ENCODE measurements at regions not wholly inside any gene's neighbourhood (a gene's known extent, or its start where the extent isn't known, plus 50 kb on each side); places are given as distances from the start of the nearest gene placed in this dataset.
"Not testable (repeated sequence)": the region's sequence is repeated elsewhere in the genome, so short reads cannot be mapped to it uniquely, and the experiment has no call there.

DNA sequence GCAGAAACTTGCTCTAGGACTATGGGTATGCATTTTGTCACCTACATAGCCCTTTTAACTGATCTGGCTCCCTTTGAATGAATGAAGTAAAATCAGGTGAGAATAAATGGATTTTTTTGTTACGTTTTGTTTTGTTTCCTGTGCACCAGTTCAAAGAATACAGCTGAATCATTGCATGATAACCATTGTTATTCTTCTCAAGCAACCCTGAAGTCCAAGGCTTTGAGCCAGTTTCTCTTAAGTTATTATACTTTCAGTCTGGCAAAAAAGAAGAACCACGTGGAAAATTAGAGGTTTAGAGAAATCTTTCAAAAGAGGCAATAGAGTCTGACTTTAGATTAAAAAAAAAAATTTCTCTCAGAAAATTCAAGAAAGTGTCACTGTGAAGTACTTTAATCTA, 398.6 kb upstream of the TECRL start:
- no peak for DNase-seq

DNA sequence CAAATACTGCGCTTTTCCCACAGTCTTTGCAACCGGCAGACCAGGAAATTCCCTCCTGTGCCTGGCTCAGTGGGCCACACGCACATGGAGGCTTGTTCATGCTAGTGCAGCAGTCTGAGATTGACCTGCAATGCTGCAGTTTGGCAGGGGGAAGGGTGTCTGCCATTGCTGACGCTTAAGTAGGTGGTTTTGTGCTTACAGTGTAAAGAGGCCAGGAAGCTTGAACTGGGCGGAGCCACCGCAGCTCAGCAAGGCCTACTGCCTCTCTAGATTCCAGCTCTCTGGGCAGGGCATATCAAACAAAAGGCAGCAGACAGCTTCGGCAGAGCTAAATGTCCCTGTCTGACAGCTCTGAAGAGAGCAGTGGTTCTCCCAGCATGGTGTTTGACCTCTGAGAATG, 390.5 kb upstream of the TECRL start:
- no peak for DNase-seq

DNA sequence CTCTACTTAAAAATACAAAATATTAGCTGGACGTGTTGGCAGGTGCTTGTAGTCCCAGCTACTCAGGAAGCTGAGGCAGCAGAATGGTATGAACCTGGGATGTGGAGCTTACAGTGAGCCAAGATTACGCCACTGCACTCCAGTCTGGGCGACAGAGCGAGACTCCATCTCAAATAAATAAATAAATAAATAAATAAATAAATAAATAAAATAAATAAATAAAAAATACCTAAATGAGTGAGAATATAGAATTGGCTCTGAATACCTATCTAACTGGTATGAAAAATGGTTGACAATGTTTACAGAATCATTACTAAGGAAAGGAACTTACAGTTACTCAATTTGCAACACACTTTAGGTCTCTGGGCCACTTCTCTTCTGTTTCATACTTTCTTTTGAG, 389.6 kb upstream of the TECRL start:
- DNase-seq: not testable (repeated sequence)

DNA sequence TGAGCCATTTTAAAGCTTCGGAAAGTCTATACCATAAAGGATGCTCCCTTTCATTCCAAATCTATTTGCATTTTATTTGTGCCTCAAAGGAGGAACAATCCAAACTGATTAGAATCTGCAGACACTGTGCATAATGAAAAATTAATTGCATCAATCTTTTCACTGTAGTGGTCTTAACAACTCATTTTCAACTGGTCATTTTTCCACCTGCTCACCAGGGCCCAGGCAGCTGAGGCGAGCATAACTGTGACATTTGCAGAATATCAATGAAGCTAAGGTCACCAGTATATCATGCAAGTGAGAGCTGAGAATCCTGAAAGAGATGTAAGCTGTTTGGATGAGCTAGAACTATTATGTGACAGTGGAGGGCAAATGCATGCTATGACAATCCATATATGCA, 387.3 kb upstream of the TECRL start:
- no peak for DNase-seq

DNA sequence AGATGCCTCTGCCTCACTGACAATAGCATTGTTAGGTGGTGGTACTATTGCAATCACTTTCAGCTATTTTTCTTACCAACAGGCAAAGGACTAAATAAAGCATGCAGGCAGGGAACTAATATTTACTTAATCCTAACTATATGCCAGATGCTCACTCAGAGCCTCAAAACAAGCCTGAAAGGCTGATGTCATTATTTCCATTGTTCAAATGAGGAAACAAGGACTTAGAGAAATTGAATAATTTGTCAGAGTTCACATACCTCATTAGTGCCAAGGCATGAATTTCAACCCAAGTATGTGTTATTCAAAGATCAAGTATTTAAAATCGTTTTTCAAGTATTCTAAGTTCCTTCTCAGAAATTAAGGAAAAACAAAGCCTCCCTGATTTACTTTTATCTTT, 374.9 kb upstream of the TECRL start:
- DNase-seq: no peak

DNA sequence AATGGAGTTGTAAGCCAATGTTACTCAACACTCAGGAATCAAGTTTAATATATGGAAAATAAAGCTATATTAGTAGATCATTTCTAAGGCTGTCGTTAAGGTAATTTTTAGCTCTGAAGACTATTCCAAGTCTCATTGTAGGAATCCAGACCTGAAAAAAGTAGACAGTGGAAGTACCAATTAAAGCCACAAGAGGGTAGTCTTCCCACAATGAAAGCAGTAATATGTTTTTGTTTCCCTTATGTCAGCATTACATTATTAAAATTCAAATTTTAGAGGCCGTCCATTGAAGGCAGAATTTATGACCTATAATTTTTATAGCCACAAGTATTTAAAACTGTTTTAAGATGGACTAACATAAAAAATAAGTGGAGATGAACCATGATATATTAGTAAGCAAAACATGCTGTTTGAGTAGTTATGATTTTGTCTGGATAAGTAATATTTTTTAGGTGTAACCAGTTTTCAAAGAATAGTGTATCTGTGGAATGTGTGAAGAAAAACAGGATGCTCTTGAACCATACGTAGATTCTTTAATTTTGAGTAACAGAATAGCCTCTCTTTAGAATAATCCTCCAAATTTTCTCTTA, 372.6 kb upstream of the TECRL start:
- DNase-seq: no peak

DNA sequence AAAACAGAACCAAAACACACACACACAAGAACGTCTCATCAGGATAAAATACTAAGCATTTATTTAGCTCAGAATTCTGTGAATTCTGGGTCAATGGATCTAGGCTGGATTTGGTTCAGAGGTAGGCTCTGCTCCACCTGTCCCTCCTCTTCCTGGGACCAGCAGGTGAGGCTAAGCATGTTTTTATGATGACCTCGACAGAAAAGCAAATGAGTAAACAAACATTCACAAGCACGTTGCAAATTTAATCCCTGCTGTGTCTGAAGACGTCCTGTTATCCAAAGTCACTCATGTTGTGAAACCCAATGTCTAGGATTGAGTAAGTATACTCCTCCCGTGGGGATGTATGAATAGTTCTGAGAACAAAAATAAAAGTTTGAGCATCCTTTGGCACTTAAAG, 371.4 kb upstream of the TECRL start:
- no peak for DNase-seq

DNA sequence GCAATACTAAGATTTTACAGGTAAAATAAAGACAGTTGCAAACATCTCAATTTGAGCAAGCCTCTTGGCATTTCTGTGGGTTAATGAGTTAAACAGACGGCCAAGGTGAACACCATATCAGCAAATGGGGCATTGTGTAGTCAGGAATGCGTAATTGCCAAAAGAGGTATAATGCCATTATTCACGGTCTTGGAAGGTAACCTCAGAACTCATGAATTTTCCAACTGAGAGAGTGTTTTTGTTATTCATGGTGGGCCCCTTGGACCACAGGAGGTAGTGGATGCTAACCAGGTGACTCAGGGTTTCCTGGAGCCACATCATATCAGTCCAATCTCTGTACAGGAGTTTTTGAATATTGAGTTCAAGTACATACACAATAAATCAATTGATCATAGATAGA, 368.0 kb upstream of the TECRL start:
- no peak for DNase-seq

DNA sequence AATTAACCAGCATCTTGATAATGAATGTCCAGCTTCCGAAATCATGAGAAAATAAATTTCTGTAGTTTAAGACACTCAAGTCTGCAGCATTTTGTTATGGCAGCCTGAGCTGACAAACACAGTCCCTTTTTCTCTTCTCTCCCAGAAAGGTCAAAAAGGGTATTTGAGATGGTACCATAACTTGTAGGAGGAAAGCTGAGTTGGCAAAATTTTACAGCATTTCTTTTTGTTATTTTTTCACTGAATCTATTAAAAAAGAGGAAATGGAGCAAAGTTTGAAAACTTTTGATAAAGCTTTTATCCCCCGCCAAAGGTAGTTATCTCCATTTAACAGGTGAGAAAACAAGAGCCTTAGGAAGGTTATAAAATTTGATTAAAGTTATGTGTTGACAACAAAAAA, 367.6 kb upstream of the TECRL start:
- no peak for DNase-seq

DNA sequence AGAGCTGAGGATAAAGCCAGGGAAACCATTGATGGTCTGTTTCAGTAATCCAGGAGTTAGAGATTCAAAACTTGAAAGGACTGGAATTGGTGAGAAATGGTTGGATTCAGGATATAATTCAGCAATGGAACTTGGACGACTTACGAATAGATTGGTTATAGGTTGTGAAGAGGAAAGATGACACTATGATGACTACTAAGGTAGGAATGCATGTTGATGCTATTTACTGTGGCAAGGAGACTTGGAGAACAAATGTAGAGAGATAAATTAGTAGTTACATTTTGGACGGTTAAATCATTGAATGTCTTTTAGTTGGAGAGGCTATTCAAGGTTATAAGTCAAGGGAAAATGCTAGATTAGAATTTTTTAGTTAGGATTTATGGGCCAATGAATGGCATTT, 365.4 kb upstream of the TECRL start:
- DNase-seq: no peak

DNA sequence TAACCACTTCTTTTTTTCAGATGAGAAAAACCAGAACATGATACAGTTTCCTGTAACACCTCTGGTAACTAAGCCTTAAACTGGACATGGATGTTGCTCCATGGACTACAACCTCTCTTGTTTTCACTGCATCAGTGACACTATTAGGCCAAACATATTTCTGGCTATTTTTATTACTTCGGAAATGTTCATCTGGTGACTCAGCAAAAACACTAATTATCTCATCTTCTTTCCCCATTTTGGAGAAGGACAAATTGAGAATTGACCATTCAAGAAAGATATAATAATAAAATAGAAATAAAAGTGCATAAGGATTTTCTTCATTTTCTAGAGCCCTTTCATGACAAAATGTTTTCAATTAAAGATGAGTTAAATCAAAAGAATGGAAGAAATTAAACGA, 361.9 kb upstream of the TECRL start:
- no peak for DNase-seq

DNA sequence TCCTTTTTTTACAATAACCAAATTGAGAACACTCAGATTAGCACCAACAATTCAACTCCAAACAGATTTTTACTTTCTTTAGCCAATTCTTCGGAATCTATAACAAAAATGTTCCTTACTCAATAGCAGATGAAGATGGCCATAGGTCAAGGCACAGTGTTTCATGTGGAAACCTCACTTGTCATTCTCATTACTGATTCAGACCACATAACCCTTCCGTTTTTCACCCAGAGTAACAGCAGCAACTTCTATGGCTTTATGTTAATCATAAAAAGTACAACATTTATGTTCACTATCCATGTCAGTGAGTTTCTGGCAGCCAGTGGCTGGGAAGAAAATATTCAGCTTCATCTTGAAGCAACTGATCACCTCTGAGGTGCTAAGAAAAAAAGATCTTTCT, 358.3 kb upstream of the TECRL start:
- no peak for DNase-seq

DNA sequence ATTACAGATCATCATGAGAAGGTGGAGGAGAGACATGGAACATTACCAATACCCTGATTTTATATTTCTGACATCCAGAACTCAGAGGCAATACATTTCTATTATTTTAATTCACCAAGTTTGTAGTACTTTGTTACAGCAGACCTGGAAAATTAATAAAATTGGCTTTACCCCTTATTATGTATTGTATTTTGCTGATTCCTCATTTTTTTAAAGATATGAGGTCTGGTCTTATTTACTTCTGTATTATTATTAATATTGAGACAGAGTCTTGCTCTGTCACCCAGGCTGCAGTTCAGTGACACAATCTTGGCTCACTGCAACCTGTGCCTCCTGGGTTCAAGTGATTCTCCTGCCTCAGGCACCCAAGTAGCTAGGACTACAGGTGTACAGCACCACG, 357.3 kb upstream of the TECRL start:
- DNase-seq: no peak

DNA sequence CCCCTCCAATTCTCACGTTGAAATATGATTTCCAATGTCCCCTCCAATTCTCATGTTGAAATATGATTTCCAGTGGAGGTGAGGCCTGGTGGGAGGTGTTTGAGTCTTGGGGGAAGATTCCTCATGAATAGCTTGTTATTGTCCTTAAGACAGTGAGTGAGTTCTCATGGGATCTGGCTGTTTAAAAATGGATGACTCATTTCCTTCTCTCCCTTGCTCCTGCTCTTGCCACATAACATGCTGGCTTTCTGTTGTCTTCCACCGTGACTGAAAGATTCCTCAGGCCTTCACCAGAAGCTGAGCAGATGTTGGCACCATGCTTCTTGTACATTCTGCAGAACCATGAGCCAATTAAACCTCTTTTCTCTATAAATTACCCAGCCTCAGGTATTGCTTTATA, 346.8 kb upstream of the TECRL start:
- no peak for DNase-seq

DNA sequence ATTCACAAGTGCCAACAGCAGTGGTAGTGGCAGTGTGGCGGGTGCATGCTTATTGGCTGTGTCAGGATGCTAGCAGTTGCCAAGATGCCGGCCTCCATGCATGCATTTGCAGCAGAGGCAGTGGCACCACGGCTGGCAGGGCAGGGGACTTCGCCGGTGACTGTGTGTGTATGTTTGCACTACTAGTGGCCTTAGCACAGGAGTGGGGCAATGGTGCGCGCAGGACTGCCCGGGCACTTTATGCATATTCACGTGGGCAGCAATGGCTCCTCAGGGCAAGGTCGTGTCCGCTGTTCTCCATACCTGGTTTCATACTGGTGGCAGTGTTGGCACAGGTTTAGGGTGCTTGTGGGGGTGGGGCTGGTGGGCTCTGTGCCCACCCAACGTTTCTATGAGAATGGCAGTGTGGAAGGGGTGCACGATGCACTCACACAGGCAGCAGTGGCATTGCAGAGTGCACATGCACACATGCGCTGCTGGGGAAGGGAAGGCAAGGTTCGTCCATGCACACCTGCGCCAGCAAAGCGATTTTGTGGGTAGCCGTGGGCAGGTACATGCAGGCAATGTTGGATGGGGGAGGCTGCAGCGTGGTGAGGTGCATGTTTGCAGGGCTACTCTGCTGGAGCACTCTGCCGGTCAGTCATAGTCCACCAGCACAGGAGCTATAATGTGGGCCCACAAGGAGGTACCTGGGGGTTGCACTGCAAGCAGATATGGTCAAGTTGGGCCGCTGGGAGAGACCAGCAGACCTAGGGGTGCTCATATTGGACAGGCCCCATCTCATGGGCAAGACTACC, 338.9 kb upstream of the TECRL start:
- no peak for DNase-seq

DNA sequence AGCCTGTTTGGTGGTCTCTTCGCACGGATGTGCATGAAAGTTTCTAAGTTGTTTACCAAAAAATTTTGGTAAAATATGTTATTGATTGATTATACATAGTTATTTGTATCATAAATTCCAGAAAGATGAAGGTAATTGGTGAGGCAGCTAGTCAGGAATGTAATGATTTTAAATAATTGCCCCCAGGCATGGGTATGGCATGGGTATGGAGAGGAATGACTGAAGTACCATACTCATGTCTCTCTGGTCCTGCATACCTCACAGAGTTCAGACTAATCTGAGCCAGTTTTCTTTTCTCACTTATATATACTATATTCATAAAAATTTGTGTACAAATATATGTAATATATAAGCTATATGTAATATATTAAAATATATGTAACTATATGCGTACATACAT, 329.0 kb upstream of the TECRL start:
- DNase-seq: no peak

DNA sequence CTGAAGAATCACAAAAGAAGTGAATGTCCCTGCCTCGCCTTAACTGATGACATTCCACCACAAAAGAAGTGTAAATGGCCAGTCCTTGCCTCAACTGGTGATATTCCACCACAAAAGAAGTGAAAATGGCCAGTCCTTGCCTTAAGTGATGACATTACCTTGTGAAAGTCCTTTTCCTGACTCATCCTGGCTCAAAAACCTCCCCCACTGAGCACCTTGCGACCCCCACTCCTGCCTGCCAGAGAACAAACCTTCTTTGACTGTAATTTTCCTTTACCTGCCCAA, 328.5 kb upstream of the TECRL start:
- not testable (repeated sequence) for DNase-seq

DNA sequence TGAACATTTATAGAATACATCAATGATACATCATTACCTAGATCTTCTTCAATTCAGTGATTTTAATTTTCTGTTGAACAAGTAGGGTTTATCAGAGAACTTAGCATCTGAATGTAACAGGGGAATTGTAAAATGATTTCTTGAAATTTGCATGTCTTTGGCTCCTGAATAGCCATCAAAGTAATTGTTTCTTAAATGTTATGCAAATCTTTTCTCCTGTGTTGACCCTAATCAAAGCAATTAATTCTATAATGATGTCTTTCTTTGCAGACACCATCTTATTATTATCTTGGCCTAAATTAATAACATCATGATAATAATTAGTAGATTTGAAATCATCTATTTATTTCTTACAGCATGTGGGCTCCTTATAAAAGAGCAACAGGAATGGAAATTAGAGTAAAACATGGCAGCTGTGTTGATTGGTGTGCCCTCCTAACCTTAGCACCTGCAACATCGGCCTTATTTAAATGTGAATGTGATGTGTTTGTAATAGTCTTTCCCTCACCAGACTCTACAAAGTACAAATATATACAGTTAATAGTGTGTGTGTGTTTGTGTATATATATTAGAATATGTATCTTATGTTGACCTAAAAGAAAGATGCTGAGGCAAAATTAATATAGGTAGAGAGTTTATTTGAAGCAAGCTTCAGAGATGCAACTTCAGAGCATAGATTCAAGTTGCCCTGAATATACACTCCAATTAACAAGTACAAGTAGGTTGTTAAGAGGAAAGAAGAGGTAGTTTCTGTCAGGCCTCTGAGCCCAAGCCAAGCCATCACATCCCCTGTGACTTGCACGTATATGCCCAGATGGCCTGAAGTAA, 328.0 kb upstream of the TECRL start:
- DNase-seq: no peak

DNA sequence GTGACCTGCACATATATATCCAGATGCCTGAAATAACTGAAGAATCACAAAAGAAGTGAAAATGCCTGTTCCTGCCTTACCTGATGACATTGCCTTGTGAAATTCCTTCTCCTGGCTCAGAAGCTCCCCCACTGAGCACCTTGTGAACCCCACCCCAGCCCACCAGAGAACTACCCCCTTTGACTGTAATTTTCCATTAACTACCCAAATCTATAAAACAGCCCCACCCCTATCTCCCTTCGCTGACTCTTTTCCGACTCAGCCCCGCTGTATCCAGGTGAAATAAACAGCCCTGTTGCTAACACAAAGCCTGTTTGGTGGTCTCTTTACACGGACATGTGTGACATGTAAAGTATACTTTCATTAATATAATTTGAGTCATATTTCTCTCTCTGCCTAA, 320.3 kb upstream of the TECRL start:
- DNase-seq: no peak

DNA sequence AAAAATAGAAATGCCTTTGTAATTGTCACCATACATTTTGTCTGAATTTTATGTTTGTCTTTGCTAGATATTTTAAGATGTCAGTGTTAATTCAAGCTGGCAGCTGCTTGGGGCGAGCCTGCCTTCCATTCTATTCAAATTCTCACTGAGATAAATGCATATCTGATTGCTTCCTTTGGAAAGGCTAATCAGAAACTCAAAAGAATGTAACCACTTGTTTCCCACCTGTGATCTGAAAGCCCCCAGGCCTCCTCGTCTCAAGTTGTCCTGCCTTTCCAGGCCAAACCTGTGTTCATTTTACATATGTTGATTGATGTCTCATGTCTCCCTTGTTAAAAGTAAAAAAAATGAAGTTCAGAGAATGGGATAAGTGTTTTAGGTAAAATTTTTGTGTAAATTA, 318.7 kb upstream of the TECRL start:
- DNase-seq: no peak

DNA sequence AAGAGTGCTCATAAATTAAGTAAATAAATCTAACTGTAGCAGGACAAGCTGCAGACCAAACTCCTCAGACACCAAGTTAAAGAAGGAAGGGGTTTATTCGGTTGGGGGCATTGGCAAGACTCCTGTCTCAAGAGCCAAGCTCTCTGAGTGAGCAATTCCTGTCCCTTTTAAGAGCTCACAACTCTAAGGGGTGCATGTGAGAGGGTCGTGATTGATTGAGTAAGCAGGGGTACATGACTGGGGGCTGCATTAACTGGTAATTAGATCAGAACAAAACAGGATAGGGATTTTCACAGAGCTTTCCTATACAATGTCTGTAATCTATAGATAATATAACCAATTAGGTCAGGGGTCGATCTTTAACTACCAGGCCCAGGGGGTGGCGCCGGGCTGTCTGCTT, 318.1 kb upstream of the TECRL start:
- DNase-seq: not testable (repeated sequence)

DNA sequence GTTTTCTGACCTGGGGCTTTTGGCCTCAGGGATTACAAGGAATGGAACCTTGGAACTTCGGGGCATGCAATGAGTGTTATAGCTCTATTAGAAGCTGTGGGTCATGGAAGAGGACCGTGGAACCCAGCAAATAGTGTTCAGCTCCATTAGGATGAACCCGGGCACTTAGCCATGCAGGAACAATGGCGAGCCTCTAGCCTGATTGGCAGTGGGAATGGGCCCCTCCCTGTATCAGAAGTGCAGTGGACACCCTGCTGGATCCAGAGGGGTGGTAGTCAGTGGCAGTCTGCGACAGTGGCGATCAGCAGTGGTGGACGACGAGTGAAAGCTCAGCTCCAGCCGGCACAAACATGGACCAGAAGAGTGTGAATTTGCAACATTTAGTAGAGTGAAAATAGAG, 315.4 kb upstream of the TECRL start:
- no peak for DNase-seq

DNA sequence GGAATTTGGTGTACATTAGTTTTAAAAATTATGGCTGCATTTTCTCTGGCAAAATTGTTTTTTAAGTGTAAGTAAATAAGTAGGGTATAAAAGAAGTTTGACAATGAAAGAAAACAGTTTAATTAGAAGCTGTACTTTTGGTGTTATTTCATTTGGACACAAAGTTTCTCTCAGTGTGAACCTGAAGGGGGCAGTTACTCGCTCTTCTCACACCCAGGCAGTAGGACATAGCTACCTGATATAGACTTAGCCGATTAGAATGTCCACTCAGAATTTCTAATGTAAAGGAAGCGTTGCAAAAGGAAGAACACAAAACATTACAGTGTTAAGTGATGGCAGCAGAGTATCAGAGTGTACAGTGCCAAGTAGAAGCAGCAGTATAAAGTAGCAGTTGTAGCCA, 311.9 kb upstream of the TECRL start:
- no peak for DNase-seq

DNA sequence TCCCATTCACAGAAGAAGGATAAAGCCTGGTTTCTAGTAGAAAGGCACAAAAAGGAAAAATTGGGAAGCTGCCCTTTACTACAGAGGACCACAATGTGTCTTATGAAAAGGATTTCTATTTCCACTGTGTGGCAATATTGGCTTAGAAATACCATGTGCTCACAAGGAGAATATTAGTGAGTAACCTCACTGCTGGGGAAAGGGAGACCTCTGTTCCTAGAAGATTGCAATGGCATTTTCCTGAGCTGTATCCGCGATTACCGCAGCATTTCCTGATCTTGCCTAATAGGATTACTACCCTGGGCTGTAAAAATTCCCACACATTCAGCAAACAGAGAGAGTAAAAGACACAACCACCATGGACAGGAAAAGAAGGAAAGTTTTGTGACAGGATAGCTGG, 308.8 kb upstream of the TECRL start:
- DNase-seq: no peak

Data from right forelimb (tissue), 1 donor.